PFSK-1 (cell line): ENCODE measurements at regions not wholly inside any gene's neighbourhood (a gene's known extent, or its start where the extent isn't known, plus 50 kb on each side); places are given as distances from the start of the nearest gene placed in this dataset.

Source experiments
- POLR2AphosphoS5 ChIP-seq: IDR thresholded peaks from 2 replicates; pipeline ENCODE4 v1.6.1; 2012; ENCODE audit warnings: low read depth, mild to moderate bottlenecking, control low read depth, low read length, moderate library complexity
- SIN3A ChIP-seq: IDR thresholded peaks from 2 replicates; pipeline ENCODE4 v1.6.1; 2012; ENCODE audit warnings: mild to moderate bottlenecking, low read length, moderate library complexity, borderline replicate concordance; ENCODE audit not compliant: insufficient read depth

GRCh38 chr4:36502350-36502749 lies 220.9 kb downstream of the DTHD1 start:
- TF ChIP-seq POLR2AphosphoS5 (no peak), SIN3A (no peak)
